SK-N-SH treated with all-trans-retinoic acid at 6 μM for 48 hours (cell line): ENCODE measurements at regions not wholly inside any gene's neighbourhood (a gene's known extent, or its start where the extent isn't known, plus 50 kb on each side); places are given as distances from the start of the nearest gene placed in this dataset.

Experiments
- ATAC-seq: fragments of 200-7000 bp; cut with Tn5 transposase; 3 replicates; pipeline ENCODE4 v1.9.1; 2020; ENCODE audit warnings: mild to moderate bottlenecking, moderate library complexity
- ARNTL ChIP-seq: fragments of 450-650 bp; formaldehyde crosslinking; IDR thresholded peaks from 2 replicates; pipeline ENCODE4 v1.5.0; 2020; ENCODE audit warnings: low read depth, mild to moderate bottlenecking, moderate library complexity, borderline replicate concordance
- BACH2 ChIP-seq: fragments of 250-450 bp; sonication (Bioruptor Pico); IDR thresholded peaks from 2 replicates; pipeline ENCODE4 v1.9.0; 2021; ENCODE audit warnings: mild to moderate bottlenecking, borderline replicate concordance
- CREB5 ChIP-seq: fragments of 250-450 bp; sonication (Bioruptor Pico); IDR thresholded peaks from 2 replicates; pipeline ENCODE4 v1.5.1; 2020; ENCODE audit warnings: low read depth, mild to moderate bottlenecking, moderate library complexity
- CSDC2 ChIP-seq: fragments of 250-450 bp; sonication (Bioruptor Pico); IDR thresholded peaks from 2 replicates; pipeline ENCODE4 v1.5.0; 2020; ENCODE audit warnings: mild to moderate bottlenecking, moderate library complexity
- ESRRG ChIP-seq: fragments of 250-450 bp; sonication (Bioruptor Pico); IDR thresholded peaks from 2 replicates; pipeline ENCODE4 v1.6.1; 2021; ENCODE audit warnings: mild to moderate bottlenecking
- GLIS3 ChIP-seq: fragments of 250-450 bp; sonication (Bioruptor Pico); IDR thresholded peaks from 2 replicates; pipeline ENCODE4 v1.5.0; 2020; ENCODE audit warnings: mild to moderate bottlenecking, moderate library complexity
- ISL1 ChIP-seq: fragments of 250-450 bp; sonication (Bioruptor Pico); IDR thresholded peaks from 2 replicates; pipeline ENCODE4 v2.1.2; 2022; ENCODE audit warnings: mild to moderate bottlenecking, moderate library complexity
- OSR1 ChIP-seq: fragments of 250-450 bp; sonication (Bioruptor Pico); IDR thresholded peaks from 2 replicates; pipeline ENCODE4 v1.8.0; 2022; ENCODE audit warnings: moderate library complexity, mild to moderate bottlenecking, inconsistent platforms
- POU6F1 ChIP-seq: fragments of 250-450 bp; sonication (Bioruptor Pico); IDR thresholded peaks from 2 replicates; pipeline ENCODE4 v1.8.0; 2021; ENCODE audit warnings: low read depth, mild to moderate bottlenecking, moderate library complexity, borderline replicate concordance
- PPARA ChIP-seq: fragments of 250-450 bp; sonication (Bioruptor Pico); IDR thresholded peaks from 2 replicates; pipeline ENCODE4 v1.5.0; 2020; ENCODE audit warnings: mild to moderate bottlenecking, borderline replicate concordance
- SNAI2 ChIP-seq: fragments of 250-450 bp; sonication (Bioruptor Pico); IDR thresholded peaks from 2 replicates; pipeline ENCODE4 v1.5.0; 2020; ENCODE audit warnings: mild to moderate bottlenecking, moderate library complexity
- TCF4 ChIP-seq: fragments of 250-450 bp; sonication (Bioruptor Pico); IDR thresholded peaks from 2 replicates; pipeline ENCODE4 v1.8.0; 2021; ENCODE audit warnings: mild to moderate bottlenecking, moderate library complexity, borderline replicate concordance
- TOX ChIP-seq: fragments of 250-450 bp; sonication (Bioruptor Pico); IDR thresholded peaks from 2 replicates; pipeline ENCODE4 v1.8.0; 2021; ENCODE audit warnings: mild to moderate bottlenecking, moderate library complexity, borderline replicate concordance
- TSHZ2 ChIP-seq: fragments of 250-450 bp; sonication (Bioruptor Pico); IDR thresholded peaks from 2 replicates; pipeline ENCODE4 v1.5.0; 2020; ENCODE audit warnings: mild to moderate bottlenecking, moderate library complexity
- ZC3H10 ChIP-seq: fragments of 250-450 bp; sonication (Bioruptor Pico); IDR thresholded peaks from 2 replicates; pipeline ENCODE4 v1.5.1; 2021; ENCODE audit warnings: mild to moderate bottlenecking, moderate library complexity
- ZFP3 ChIP-seq: fragments of 250-450 bp; sonication (Bioruptor Pico); IDR thresholded peaks from 2 replicates; pipeline ENCODE4 v1.5.0; 2020; ENCODE audit warnings: mild to moderate bottlenecking, moderate library complexity
- ZFP30 ChIP-seq: fragments of 450-650 bp; formaldehyde crosslinking; IDR thresholded peaks from 2 replicates; pipeline ENCODE4 v1.5.0; 2022; ENCODE audit warnings: mild to moderate bottlenecking, moderate library complexity
- ZNF70 ChIP-seq: fragments of 450-650 bp; formaldehyde crosslinking; IDR thresholded peaks from 2 replicates; pipeline ENCODE4 v1.5.0; 2020; ENCODE audit warnings: mild to moderate bottlenecking, moderate library complexity
- ZNF8 ChIP-seq: fragments of 450-650 bp; formaldehyde crosslinking; IDR thresholded peaks from 2 replicates; pipeline ENCODE4 v1.5.0; 2020; ENCODE audit warnings: mild to moderate bottlenecking, moderate library complexity

GRCh38 chr11:90341986-90342385, 119.1 kb upstream of the CHORDC1 start:
- TF ChIP-seq ESRRG (CRISPR knock-in tag) (no peak), CSDC2 (CRISPR knock-in tag) (no peak), ZNF8 (CRISPR knock-in tag) (no peak), ZFP3 (CRISPR knock-in tag) (no peak)
- no peak for ATAC-seq

- ATAC-seq = no peak
- TF ChIP-seq OSR1 (CRISPR knock-in tag) (no peak), POU6F1 (no peak), TOX (CRISPR knock-in tag) (no peak), ZNF70 (CRISPR knock-in tag) (no peak), CSDC2 (CRISPR knock-in tag) (no peak), BACH2 (CRISPR knock-in tag) (no peak), TSHZ2 (CRISPR knock-in tag) (no peak)
- TF ChIP-seq, all 23 proteins: peak for 0
These were observed 109.6 kb upstream of the CHORDC1 start for GRCh38 chr11:90332415-90332814.

- ATAC-seq = no peak
- TF ChIP-seq CREB5 (CRISPR knock-in tag) (no peak), OSR1 (CRISPR knock-in tag) (no peak), TSHZ2 (CRISPR knock-in tag) (no peak), ZC3H10 (CRISPR knock-in tag) (no peak), ARNTL (CRISPR knock-in tag) (no peak), SNAI2 (no peak), PPARA (CRISPR knock-in tag) (no peak), TOX (CRISPR knock-in tag) (no peak), ZFP30 (CRISPR knock-in tag) (no peak), ZNF8 (CRISPR knock-in tag) (no peak), POU6F1 (no peak), ESRRG (CRISPR knock-in tag) (no peak), TCF4 (no peak), ZFP3 (CRISPR knock-in tag) (no peak), ZNF70 (CRISPR knock-in tag) (no peak), CSDC2 (CRISPR knock-in tag) (no peak), GLIS3 (CRISPR knock-in tag) (no peak), BACH2 (CRISPR knock-in tag) (no peak)
These were observed 107.8 kb upstream of the CHORDC1 start for GRCh38 chr11:90330632-90331031.

GRCh38 chr11:90329043-90329442, 106.2 kb upstream of the CHORDC1 start:
- TF ChIP-seq ISL1 (CRISPR knock-in tag) = no peak
- no peak for TF ChIP-seq ZC3H10 (CRISPR knock-in tag)
- no peak for TF ChIP-seq PPARA (CRISPR knock-in tag)
- no peak for ATAC-seq
